Kidney (tissue), 13 donors: ENCODE measurements at regions not wholly inside any gene's neighbourhood (a gene's known extent, or its start where the extent isn't known, plus 50 kb on each side); places are given as distances from the start of the nearest gene placed in this dataset.

Experiments
- DNase-seq, 5 donors: peaks; one replicate each; pipeline ENCODE4 v3.0.0-alpha.2; 2013 to 2020
- FAIRE-seq: peaks from 2 replicates; lab custom pipeline; 2012; peaks lifted over from hg19 to GRCh38; lab: Jason Lieb, UNC
- H3K27ac ChIP-seq, 2 donors: one replicate each; pipeline ENCODE4 v1.7.0; 2013; ENCODE audit warnings: low read depth in 2 of 2, low read length in 2 of 2, inconsistent platforms in 1 of 2
- H3K27me3 ChIP-seq: one replicate; pipeline ENCODE4 v1.7.1; 2013; ENCODE audit warnings: low read length, inconsistent platforms; ENCODE audit not compliant: control insufficient read depth, insufficient read depth
- H3K36me3 ChIP-seq, 3 donors: one replicate each; pipeline versions ENCODE4 v1.7.0 to v1.7.1; 2013; ENCODE audit warnings: low read length in 3 of 3, control low read depth in 1 of 3, inconsistent platforms in 1 of 3; ENCODE audit not compliant: insufficient read depth in 3 of 3, control insufficient read depth in 2 of 3
- H3K4me1 ChIP-seq, 3 donors: one replicate each; pipeline versions ENCODE4 v1.7.0 to v1.7.1; 2013; ENCODE audit warnings: low read length in 3 of 3, inconsistent platforms in 1 of 3, low read depth in 1 of 3; ENCODE audit not compliant: control insufficient read depth in 2 of 3, insufficient read depth in 2 of 3
- H3K4me3 ChIP-seq, 3 donors: one replicate each; pipeline versions ENCODE4 v1.7.0 to v1.8.1; 2013; ENCODE audit warnings: low read length in 3 of 3, control low read depth in 1 of 3, inconsistent platforms in 1 of 3
- H3K9ac ChIP-seq, 3 donors: one replicate each; pipeline versions ENCODE4 v1.7.0 to v1.7.1; 2013; ENCODE audit warnings: low read length in 3 of 3, control low read depth in 1 of 3, inconsistent platforms in 1 of 3
- H3K9me3 ChIP-seq, 3 donors: one replicate each; pipeline versions ENCODE4 v1.7.0 to v1.7.1; 2013; ENCODE audit warnings: low read length in 3 of 3, control low read depth in 1 of 3, inconsistent platforms in 1 of 3; ENCODE audit not compliant: control insufficient read depth in 2 of 3, insufficient read depth in 1 of 3
- intact Hi-C: fragments of 100-400 bp; cut with DNase I; formaldehyde crosslinking; loops from one replicate; pipeline ENCODE4 v1.11.1; 2022
- TF ChIP-seq, protein P1 (sequence below): IDR thresholded peaks from 3 replicates; pipeline ENCODE4 v1.5.1; 2012; ENCODE audit warnings: mild to moderate bottlenecking, moderate library complexity, borderline replicate concordance; ENCODE audit not compliant: insufficient read depth; ENCODE audit errors: extremely low read depth
- donor health status: control.
- donor health status: control.
- donor health status: control.
- donor health status: control.
- donor health status: control.
- donor health status: DM: yes; HTN: yes; CAD: no.
- donor health status: Normal renal cell carcinoma (clear cell type).

DNA sequence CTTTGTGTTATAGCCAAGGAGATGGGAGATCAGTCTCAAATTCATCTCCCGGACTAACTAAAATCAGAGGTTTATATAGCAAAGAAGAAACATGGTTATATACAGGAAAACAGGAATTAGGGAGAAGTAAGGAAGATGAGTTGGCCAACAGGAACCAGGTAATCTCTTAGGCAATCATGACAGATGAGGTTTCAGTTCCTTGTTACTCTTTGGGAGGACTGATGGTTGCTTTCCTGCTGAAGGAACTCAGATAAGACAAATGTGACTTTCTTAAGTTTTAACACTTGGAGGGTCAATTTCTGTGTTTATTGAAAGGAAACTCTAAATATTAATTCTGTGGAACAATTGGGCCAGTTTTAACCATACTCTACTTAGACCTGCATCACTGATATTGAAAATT lies 1072.0 kb upstream of the CNTN5 start:
- intact Hi-C loops: no loop called here
- DNase-seq (no peak), FAIRE-seq (no peak)
- no peak overlapping the region for H3K4me3 ChIP-seq
- no peak overlapping the region for H3K27ac ChIP-seq
- no peaks in the 10 kb centered on the region for H3K4me1 ChIP-seq
- TF ChIP-seq, protein P1, sequence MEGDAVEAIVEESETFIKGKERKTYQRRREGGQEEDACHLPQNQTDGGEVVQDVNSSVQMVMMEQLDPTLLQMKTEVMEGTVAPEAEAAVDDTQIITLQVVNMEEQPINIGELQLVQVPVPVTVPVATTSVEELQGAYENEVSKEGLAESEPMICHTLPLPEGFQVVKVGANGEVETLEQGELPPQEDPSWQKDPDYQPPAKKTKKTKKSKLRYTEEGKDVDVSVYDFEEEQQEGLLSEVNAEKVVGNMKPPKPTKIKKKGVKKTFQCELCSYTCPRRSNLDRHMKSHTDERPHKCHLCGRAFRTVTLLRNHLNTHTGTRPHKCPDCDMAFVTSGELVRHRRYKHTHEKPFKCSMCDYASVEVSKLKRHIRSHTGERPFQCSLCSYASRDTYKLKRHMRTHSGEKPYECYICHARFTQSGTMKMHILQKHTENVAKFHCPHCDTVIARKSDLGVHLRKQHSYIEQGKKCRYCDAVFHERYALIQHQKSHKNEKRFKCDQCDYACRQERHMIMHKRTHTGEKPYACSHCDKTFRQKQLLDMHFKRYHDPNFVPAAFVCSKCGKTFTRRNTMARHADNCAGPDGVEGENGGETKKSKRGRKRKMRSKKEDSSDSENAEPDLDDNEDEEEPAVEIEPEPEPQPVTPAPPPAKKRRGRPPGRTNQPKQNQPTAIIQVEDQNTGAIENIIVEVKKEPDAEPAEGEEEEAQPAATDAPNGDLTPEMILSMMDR: no peak
- H3K9me3 ChIP-seq: no peaks in the 10 kb centered on the region
- no peak overlapping the region for H3K9ac ChIP-seq
- H3K36me3 ChIP-seq: no peaks in the 10 kb centered on the region
- no peaks in the 10 kb centered on the region for H3K27me3 ChIP-seq

DNA sequence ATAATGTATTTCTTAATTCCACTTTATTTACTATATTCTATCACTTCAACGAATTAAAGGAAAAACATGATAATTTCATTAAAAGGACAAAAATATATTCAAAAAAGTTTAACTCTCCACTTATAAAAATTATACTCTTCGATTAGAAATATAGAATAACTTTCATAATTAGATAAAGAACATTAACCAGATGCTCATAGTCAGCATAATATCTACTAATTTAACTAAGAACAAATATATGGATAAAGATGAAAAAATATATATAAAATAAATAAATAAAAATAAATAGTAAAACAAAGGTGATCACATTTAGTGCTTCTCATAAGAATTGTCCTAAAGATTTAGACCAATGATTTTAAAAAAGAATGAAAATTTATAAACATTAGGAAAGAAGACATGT lies 1065.2 kb upstream of the CNTN5 start:
- Histone ChIP-seq H3K4me3 (no peak overlapping the region), H3K4me1 (no peaks in the 10 kb centered on the region), H3K27me3 (no peaks in the 10 kb centered on the region), H3K36me3 (no peaks in the 10 kb centered on the region), H3K27ac (no peak overlapping the region), H3K9ac (no peak overlapping the region), H3K9me3 (no peaks in the 10 kb centered on the region)
- intact Hi-C loops: no loop called here
- DNase-seq (no peak), FAIRE-seq (peak; percentile 85)
- TF ChIP-seq, protein P1: no peak

DNA sequence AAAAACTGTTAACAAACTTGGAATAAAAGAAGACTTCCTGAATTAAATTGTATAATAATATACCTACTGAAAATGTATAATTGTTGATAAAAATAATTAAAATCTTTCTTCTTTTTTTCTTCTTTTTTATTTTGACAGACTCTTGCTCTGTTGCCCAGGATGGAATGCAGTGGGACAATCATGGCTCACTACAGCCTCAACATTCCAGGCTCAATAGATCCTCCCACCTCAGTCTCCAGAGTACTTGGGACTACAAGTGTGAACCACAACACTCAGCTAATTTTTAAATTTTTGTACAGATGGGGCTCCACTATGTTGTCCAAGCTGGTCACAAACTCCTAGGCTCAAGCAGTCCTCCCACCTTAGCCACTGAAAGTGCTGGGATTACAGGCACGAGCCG lies 1063.8 kb upstream of the CNTN5 start:
- H3K27ac ChIP-seq: no peak overlapping the region
- H3K9me3 ChIP-seq: no peaks in the 10 kb centered on the region
- TF ChIP-seq, protein P1: no peak
- H3K4me3 ChIP-seq: no peak overlapping the region
- no peaks in the 10 kb centered on the region for H3K27me3 ChIP-seq
- intact Hi-C loops: no loop called here
- DNase-seq (no peak), FAIRE-seq (no peak)
- no peaks in the 10 kb centered on the region for H3K36me3 ChIP-seq
- H3K9ac ChIP-seq: no peak overlapping the region
- H3K4me1 ChIP-seq: no peaks in the 10 kb centered on the region

DNA sequence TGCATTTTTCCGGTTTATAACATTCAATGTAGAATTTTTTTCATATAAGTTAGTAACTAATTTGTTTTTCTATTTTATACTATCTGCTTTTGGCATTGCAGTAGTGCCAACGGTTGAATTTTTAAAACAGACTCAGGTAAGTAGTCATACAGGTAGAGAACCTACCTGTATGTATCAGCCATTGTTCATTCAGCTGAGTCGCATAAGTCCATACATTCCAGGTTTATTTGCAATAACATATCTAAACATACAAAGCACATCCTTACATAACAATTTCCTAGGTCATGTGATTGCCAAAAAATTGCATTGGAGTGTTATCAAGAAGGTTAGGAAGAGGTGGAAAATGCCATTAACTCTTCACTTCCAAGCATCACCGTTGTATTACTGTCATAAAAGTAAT lies 1059.3 kb upstream of the CNTN5 start:
- H3K4me1 ChIP-seq: no peaks in the 10 kb centered on the region
- no peak overlapping the region for H3K9ac ChIP-seq
- intact Hi-C loops: no loop called here
- H3K36me3 ChIP-seq: no peaks in the 10 kb centered on the region
- FAIRE-seq: no peak
- TF ChIP-seq, protein P1: no peak
- H3K4me3 ChIP-seq: no peak overlapping the region
- no peak overlapping the region for H3K27ac ChIP-seq
- no peak for DNase-seq
- H3K9me3 ChIP-seq: no peaks in the 10 kb centered on the region
- H3K27me3 ChIP-seq: no peaks in the 10 kb centered on the region
